ENCODE measurements at regions not wholly inside any gene's neighbourhood (a gene's known extent, or its start where the extent isn't known, plus 50 kb on each side); places are given as distances from the start of the nearest gene placed in this dataset.

DNA sequence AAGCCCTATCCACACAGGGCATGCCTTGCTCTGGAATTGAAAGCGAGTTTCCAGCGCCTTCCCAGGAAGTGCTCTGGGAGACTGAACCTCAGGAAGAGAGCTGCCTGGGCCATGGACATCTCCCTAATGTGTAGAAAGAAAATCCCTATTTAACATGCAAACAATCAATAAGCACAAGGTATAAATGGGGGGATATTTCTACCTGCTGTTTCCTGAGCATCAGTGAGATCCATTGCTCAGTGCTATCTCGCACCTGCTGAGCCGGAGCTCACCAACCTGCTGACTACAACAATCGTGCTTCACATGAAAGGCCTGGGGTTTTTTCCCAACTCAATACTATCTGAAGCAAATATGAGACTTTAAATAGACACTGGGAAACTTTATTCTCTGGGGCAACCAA lies 584.0 kb downstream of the GLRX3 start:
- no peak for ATAC-seq
- H3K4me3 Mint-ChIP-seq = no peak overlapping the region
- no peaks in the 10 kb centered on the region for H3K36me3 Mint-ChIP-seq
- H3K9me3 Mint-ChIP-seq = peaks cover 5% of the 10 kb centered on the region
- H3K27me3 Mint-ChIP-seq = no peaks in the 10 kb centered on the region
- no peak overlapping the region for H3K27ac Mint-ChIP-seq
- H3K4me1 Mint-ChIP-seq = no peaks in the 10 kb centered on the region

DNA sequence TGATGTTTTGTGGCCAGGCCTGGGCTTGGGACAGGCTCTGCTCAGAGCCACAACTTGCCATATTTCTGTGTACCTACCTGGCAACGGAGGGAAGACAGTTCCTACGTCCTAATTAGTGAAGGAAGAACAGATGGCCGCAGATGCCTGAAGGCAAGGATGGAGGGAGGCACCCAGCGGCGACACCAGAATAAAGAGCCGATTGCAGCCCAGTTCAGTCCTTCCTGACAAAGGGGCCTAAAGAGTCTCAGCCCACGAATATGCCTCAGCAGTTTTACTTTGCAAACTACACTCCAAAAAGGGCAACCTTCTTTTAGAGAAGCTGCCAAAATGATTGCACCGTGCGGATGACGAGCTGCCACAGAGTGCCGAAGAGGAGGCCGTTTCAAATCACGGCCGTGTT lies 585.8 kb downstream of the GLRX3 start:
- no peak overlapping the region for H3K27ac Mint-ChIP-seq
- no peak for ATAC-seq
- no peaks in the 10 kb centered on the region for H3K36me3 Mint-ChIP-seq
- H3K27me3 Mint-ChIP-seq = no peaks in the 10 kb centered on the region
- no peak overlapping the region for H3K4me3 Mint-ChIP-seq
- H3K4me1 Mint-ChIP-seq = no peaks in the 10 kb centered on the region
- H3K9me3 Mint-ChIP-seq = peaks cover 5% of the 10 kb centered on the region

DNA sequence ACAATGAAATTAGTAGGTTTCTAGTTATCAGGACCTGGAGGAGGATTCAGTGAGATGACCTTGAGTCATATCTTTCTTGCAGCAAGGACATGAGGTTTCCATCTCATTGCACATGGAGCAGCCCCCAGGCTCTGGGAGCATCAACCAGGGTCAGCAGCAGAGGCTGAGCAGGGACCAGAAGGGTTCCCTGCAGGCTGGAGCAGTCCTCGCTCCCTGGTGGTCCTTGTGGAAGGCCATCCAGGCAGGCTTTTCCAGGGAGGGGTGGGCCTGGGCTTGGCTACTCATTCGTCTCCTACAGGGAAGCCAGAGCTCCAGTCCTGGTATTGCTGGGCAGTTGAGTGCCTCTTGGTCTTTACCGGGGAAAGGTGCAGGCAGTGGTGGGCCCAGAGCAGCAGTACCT lies 587.5 kb downstream of the GLRX3 start:
- no peak for ATAC-seq
- Mint-ChIP-seq H3K9me3 (no peaks in the 10 kb centered on the region), H3K4me3 (no peak overlapping the region), H3K27me3 (no peaks in the 10 kb centered on the region), H3K27ac (no peak overlapping the region), H3K4me1 (no peaks in the 10 kb centered on the region), H3K36me3 (no peaks in the 10 kb centered on the region)

DNA sequence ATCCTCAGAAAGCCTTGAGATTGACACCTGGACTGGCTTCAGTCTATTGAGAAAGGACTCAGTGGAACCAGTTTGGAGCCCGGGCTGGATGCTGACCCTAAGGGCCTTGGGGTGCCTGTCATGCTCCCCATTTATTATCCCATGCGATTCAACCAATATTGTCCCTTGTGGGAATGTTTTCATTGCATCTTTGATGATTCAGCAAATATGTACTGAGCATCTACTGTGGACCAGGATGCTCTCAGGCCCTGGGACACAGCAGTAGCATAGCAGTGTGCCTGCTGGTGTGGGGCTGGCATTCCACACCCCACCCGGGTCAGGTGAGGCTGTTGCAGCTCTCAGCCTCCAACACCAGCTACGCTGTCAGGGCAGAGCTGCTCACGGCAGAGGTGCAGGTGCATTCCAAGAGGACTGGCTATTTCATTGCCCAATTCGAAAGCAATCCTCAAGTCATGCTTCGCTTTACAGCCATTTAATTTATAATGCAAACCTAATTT lies 586.0 kb downstream of the TCERG1L start:
- H3K27me3 Mint-ChIP-seq = no peaks in the 10 kb centered on the region
- ATAC-seq = no peak
- no peak overlapping the region for H3K27ac Mint-ChIP-seq
- H3K4me1 Mint-ChIP-seq = no peaks in the 10 kb centered on the region
- no peak overlapping the region for H3K4me3 Mint-ChIP-seq
- H3K36me3 Mint-ChIP-seq = no peaks in the 10 kb centered on the region
- H3K9me3 Mint-ChIP-seq = peaks cover 3% of the 10 kb centered on the region

DNA sequence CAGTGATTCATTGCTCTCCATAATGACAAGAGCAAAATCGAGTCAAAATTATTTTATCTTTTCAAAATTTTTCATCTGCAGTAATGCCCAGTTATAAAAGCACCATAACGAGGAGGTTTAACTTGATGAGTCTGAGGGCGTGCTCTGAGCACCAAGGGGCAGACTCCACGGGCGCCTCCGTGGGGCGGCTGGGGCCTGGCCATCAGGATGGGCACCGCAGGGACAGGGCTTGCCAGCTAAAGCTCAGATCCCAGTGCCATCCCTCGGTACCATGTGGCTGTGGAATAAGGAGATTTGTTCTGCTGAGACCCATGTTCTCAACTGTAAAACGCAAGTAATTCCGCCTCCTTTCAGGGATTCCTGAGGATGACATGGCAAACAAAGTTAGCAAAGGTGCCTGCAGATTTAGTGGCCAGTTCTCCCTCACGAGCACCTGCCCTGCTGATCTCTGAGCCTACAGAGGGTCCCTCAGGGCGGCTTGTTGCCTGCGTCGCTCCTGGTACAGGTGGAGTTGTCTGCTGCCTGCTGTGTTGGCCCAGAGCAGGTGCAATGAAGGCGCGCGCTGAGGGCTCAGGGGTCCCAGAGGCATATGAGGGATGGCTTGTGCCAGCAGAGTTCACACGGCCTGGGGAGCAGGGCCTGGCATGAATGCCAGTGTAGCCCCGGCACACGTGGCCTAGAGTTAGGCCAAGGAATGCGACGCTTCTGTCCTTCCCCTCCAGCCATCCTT lies 584.4 kb downstream of the TCERG1L start:
- Mint-ChIP-seq H3K9me3 (peaks cover 4% of the 10 kb centered on the region), H3K27me3 (no peaks in the 10 kb centered on the region), H3K27ac (no peak overlapping the region), H3K4me1 (no peaks in the 10 kb centered on the region), H3K4me3 (no peak overlapping the region), H3K36me3 (no peaks in the 10 kb centered on the region)
- no peak for ATAC-seq

DNA sequence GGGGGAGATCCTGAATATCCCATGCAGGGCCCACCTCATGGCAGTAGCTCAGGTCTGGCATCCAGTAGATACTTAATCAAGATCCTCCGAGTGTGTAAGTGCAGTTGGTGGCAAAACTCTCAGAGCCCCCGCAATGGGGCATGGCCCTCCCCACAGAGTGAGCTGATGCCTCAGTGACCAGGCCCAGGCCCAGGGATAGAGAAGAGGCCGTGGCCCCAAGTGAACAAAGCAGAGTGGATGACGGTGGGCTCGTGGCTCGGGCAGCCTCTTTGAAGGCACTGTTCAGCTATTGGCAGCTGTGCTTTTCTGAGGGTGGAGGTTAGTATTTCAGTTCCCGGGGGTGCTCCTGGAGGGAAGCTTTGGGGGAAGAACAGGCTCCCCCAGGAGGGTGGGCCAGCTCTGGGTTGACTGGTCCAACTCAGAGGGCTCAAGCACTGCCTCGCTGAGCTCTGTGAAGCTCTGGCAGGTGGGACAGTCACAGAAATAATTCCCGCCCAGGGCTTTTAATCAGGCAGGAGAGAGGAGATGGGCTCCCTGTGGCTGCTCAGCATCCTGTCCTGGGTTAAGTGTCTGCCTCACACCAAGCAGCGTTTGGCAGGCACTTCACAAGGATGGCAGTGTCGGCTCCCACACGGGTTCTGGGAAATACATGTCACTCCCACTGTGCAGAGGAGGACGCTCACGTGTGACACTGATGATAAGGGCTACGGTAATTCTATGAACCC lies 583.6 kb downstream of the TCERG1L start:
- H3K27ac Mint-ChIP-seq = no peak overlapping the region
- H3K27me3 Mint-ChIP-seq = no peaks in the 10 kb centered on the region
- H3K36me3 Mint-ChIP-seq = no peaks in the 10 kb centered on the region
- H3K9me3 Mint-ChIP-seq = peaks cover 4% of the 10 kb centered on the region
- H3K4me3 Mint-ChIP-seq = no peak overlapping the region
- no peaks in the 10 kb centered on the region for H3K4me1 Mint-ChIP-seq
- ATAC-seq = no peak

DNA sequence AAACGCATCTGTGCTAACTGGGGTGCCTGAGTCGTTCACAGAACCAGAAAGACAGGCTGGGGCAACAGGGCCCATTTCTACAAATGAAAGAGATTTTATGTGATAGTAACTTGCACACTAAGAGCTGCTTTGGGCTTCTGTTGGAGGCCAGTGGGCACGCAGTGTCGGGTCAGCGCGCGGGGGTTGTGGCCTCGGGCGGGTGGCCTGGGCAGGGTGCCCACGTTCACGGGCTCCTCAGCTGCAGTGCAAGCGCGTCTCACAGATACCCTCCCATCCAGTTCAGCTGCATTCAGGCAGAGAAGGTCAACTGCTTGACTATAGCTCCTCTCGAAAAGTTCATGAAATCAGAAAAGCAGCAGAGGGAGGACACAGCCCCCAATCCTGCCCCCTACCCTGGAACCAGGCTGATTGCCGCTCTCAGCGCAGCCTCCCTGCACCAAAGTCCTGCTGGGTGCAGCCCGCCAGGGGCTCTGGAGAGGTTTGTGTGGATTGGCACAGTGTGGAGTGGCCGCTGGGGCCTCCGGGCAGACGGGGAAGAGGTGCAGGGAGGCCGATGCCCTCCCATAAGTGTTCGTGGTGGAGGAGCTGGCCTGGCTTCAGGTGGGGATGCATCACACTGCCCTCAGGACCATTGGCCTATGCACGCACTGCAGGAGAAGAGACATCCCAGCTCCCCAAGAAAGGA lies 582.8 kb downstream of the TCERG1L start:
- H3K27ac Mint-ChIP-seq = no peak overlapping the region
- H3K9me3 Mint-ChIP-seq = peaks cover 4% of the 10 kb centered on the region
- H3K36me3 Mint-ChIP-seq = no peaks in the 10 kb centered on the region
- no peak for ATAC-seq
- no peak overlapping the region for H3K4me3 Mint-ChIP-seq
- H3K4me1 Mint-ChIP-seq = no peaks in the 10 kb centered on the region
- H3K27me3 Mint-ChIP-seq = no peaks in the 10 kb centered on the region

DNA sequence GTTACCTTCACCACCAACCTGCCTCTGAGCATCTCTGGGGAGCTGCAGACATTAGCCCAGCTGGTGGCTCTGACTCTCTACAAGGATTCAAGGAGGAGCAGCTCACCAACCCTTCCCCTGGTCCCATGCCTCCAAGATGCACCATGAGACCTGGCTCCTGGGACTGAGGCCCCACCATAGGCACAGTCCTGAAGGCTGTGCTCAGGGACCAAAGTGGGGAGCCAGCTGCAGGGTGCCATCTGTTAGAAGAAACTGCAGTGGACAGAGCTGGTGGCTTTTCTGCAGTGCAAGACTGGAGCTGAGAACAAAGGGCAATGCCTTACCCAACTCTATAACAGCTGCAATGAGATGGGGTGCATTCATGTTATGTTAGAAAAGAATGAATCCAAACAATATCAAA lies 581.6 kb downstream of the TCERG1L start:
- no peak for ATAC-seq
- Mint-ChIP-seq H3K27ac (no peak overlapping the region), H3K9me3 (peaks cover 4% of the 10 kb centered on the region), H3K27me3 (no peaks in the 10 kb centered on the region), H3K4me3 (no peak overlapping the region), H3K4me1 (no peaks in the 10 kb centered on the region), H3K36me3 (no peaks in the 10 kb centered on the region)

DNA sequence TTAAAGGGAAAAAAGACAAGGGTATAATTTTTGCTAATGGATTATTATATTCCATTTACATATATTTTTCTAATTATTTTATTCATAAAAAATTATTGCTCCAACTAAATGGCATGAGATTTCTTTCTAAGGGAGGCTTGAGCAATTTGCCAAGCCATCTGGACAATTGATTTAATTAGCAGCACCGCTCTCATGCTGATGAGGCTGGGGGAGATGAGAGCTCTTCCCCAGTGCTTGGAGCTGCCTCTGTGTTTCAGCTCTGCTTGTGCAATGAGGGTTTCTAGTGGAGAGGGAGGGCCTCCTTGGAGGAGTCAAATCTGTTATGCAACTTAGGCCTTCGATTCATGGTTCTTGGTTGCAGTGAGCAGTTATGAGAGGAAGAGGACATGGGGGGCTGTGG lies 574.3 kb downstream of the TCERG1L start:
- ATAC-seq = no peak
- H3K9me3 Mint-ChIP-seq = no peaks in the 10 kb centered on the region
- no peaks in the 10 kb centered on the region for H3K27me3 Mint-ChIP-seq
- no peak overlapping the region for H3K27ac Mint-ChIP-seq
- H3K36me3 Mint-ChIP-seq = no peaks in the 10 kb centered on the region
- H3K4me1 Mint-ChIP-seq = no peaks in the 10 kb centered on the region
- H3K4me3 Mint-ChIP-seq = no peak overlapping the region

DNA sequence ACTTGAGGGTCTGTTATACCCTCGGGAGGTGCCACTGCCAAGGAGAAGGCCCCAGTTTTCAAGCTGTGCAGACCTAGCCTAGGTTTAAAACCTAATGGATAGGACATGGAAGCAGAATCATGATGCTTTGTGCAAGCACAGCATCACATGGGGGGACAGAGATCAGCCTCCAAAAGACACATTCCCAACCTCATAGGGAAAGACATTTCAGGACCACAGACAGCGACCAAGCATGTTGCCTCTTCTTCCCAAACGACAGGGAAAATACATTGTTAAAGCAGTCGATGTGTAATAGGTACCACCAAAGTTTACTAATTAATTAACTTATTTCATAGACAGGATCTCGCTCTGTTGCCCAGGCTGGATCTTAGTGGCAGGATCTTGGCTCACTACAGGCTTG lies 573.9 kb downstream of the TCERG1L start:
- ATAC-seq = no peak
- Mint-ChIP-seq H3K4me3 (no peak overlapping the region), H3K27me3 (no peaks in the 10 kb centered on the region), H3K27ac (no peak overlapping the region), H3K9me3 (no peaks in the 10 kb centered on the region), H3K4me1 (no peaks in the 10 kb centered on the region), H3K36me3 (no peaks in the 10 kb centered on the region)

DNA sequence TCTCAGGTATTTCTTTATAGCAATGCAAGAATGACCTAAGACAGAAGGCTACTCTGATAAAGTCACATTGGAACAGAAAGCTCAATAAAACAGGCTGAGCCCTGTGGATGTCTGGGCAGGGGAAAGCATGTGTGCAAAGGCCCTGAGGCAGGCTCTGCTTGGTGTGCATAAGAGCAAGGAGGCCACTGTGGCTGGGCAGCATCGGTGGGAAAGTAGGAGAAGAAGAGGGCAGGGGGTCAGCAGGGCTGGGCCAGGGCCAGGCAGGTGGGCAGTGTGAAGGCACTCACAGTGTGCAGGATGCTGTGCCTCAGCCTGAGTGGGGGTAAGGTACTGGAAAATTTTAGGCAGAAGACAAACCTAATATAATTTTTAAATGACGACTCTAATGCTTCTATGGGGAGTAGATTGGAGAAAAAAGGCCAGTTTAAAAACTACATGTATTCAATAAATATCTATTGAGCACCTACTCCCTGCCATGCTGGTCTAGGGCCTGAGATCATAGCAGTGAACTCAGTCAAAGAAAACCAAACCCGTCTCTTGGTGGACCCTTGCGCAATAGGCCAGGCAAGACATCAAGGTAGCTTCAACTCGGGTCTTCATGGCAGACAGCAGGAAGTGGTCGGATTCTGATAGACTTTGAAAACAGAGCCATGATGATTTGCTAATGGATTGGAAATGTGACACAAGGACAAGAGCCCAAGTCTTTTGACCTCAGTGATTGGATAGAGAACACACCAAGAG lies 572.3 kb downstream of the TCERG1L start:
- Mint-ChIP-seq H3K9me3 (no peaks in the 10 kb centered on the region), H3K27me3 (no peaks in the 10 kb centered on the region), H3K4me1 (no peaks in the 10 kb centered on the region), H3K27ac (no peak overlapping the region), H3K4me3 (no peak overlapping the region), H3K36me3 (no peaks in the 10 kb centered on the region)
- no peak for ATAC-seq

DNA sequence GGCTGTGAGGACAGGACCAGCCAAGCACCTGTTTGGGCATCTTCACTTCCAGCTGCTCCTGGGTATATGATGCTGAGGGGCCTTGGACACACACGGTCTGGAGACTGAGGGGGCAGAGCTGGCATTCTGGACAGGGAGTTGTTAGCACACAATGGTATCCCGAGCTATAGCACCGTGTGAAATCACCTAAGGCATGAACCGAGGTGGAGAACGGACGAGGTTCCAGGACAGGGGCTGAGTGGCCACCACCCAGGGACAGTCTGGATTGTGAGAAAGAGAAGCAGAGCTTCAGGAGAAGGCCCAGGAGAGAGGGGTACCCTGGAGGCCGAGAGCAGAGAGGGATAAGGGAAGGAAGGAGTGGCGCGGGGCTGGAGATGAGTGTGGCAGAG lies 571.8 kb downstream of the TCERG1L start:
- Mint-ChIP-seq H3K9me3 (no peaks in the 10 kb centered on the region), H3K36me3 (no peaks in the 10 kb centered on the region), H3K27me3 (no peaks in the 10 kb centered on the region), H3K27ac (no peak overlapping the region), H3K4me3 (no peak overlapping the region), H3K4me1 (no peaks in the 10 kb centered on the region)
- no peak for ATAC-seq

DNA sequence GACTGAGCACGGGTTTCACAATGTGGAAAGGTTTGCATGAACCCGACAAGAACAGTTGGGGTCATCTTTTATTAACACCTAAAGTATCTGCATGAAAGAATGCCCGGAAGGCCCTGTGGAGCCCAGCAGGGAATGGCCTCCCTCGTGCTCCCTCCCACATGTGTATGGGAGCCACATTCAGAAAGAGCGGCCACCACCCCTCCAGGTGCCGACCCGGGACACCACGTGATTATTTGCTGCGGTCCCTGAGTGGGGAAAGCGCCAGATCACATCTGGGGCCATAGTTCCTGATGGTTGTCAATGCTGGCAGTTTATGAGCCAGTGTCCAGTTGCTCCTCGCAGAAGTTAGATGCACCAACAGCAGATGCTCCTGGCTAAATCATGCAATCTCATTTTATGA lies 571.4 kb downstream of the TCERG1L start:
- H3K36me3 Mint-ChIP-seq = no peaks in the 10 kb centered on the region
- H3K9me3 Mint-ChIP-seq = no peaks in the 10 kb centered on the region
- no peaks in the 10 kb centered on the region for H3K4me1 Mint-ChIP-seq
- H3K4me3 Mint-ChIP-seq = no peak overlapping the region
- H3K27ac Mint-ChIP-seq = no peak overlapping the region
- no peak for ATAC-seq
- H3K27me3 Mint-ChIP-seq = no peaks in the 10 kb centered on the region

DNA sequence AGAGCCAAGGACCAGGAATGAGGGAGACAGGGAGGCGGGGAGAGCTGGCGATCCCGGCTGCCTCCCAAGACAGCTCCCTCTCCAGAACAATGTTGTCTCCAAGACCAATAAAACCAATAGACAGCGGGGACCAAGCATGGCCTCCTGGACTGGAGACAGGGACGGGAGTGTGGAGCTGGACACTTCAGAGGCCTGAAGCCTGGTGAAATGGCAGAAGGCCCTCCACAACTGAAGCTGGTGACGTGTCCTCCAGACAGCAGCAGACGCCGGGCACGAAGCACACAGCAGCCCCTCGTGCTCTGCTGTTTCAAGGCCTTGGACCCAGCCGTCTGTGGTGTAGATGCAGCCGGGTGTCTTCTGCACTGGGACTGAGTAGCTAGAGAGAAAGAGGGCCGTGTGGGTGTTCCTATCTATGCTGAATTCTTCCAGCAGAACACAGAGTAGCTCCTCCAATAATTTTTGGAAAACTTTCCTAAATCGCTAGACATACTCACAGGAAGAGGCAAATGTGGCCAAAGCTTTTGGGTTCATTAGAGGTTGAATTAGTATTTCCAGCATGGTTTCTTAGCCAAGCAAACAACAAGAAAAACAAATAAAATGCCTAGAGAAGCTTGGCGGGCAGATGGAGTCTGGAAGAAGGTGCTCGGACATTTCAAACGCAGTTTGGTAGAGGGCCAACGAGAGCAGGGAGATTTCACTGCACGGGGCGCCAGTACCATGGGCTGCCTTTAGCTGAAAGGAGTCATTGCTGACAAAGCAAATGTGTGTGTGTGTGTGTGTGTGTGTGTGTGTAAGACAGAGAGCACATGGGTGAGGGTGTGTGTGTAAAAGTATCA lies 570.4 kb downstream of the TCERG1L start:
- no peak for ATAC-seq
- Mint-ChIP-seq H3K9me3 (no peaks in the 10 kb centered on the region), H3K27ac (no peak overlapping the region), H3K27me3 (no peaks in the 10 kb centered on the region), H3K4me1 (no peaks in the 10 kb centered on the region), H3K4me3 (no peak overlapping the region), H3K36me3 (no peaks in the 10 kb centered on the region)
